OCI-M2 (cell line): ENCODE measurements at regions not wholly inside any gene's neighbourhood (a gene's known extent, or its start where the extent isn't known, plus 50 kb on each side); places are given as distances from the start of the nearest gene placed in this dataset.

Experiments
- DNase-seq: peaks from one replicate; lab custom pipeline; 2025; ENCODE audit not compliant: unreplicated experiment; lab: John Stamatoyannopoulos, UW

GRCh38 chr4:108529102-108529501 lies 91.3 kb upstream of the RPL34 start:
- DNase-seq: no peak

- no peak for DNase-seq
Measured at GRCh38 chr4:108527723-108528122, 92.7 kb upstream of the RPL34 start.

GRCh38 chr4:108520807-108521206 lies 99.6 kb upstream of the RPL34 start:
- no peak for DNase-seq

- no peak for DNase-seq
Measured at GRCh38 chr4:108519911-108520601, 100.3 kb upstream of the RPL34 start.

- no peak for DNase-seq
Measured at GRCh38 chr4:108519208-108519833, 101.1 kb upstream of the RPL34 start.

- DNase-seq: no peak
Measured at GRCh38 chr4:108512615-108513505, 107.5 kb upstream of the RPL34 start.

GRCh38 chr4:108511618-108512017 lies 108.8 kb upstream of the RPL34 start:
- DNase-seq: no peak

GRCh38 chr4:108502356-108502755 lies 118.0 kb upstream of the RPL34 start:
- DNase-seq: no peak

GRCh38 chr4:108498925-108499324 lies 121.5 kb upstream of the RPL34 start:
- DNase-seq: no peak

GRCh38 chr4:108493596-108493931 lies 126.8 kb upstream of the RPL34 start:
- no peak for DNase-seq

- DNase-seq: no peak
Measured at GRCh38 chr4:108492816-108493595, 127.4 kb upstream of the RPL34 start.

GRCh38 chr4:108488865-108489264 lies 131.5 kb upstream of the RPL34 start:
- no peak for DNase-seq

- DNase-seq: no peak
Measured at GRCh38 chr4:108486046-108486445, 134.3 kb upstream of the RPL34 start.

- no peak for DNase-seq
Measured at GRCh38 chr4:108484187-108484586, 136.2 kb upstream of the RPL34 start.

- DNase-seq: no peak
Measured at GRCh38 chr4:108483650-108484049, 136.7 kb upstream of the RPL34 start.

GRCh38 chr4:108483079-108483478 lies 137.3 kb upstream of the RPL34 start:
- DNase-seq: no peak

GRCh38 chr4:108480881-108481280 lies 139.5 kb upstream of the RPL34 start:
- DNase-seq: no peak

GRCh38 chr4:108477527-108478108 lies 142.8 kb upstream of the RPL34 start:
- no peak for DNase-seq

- no peak for DNase-seq
Measured at GRCh38 chr4:108473163-108473720, 147.1 kb upstream of the RPL34 start.
